ENCODE measurements at regions not wholly inside any gene's neighbourhood (a gene's known extent, or its start where the extent isn't known, plus 50 kb on each side); places are given as distances from the start of the nearest gene placed in this dataset.

DNA sequence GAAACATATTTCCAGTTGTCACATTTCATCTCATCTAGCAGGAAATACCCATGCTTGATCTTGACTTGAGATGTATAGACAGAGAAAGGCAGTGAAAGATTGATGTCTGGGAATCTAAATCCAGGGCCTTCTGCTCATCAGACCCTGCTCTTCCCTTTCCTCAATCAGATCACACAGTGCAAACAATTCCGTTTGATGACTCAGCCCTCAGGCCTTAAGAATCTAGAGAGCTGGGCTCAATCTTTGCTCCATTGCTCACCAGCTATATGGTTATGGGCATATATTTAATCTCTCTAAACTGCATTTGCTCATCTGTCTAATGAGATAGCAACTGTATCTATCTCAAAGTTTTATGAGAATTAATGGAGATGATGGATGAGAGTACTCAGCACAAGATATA is 201.8 kb upstream of the CCDC196 start:
- Mint-ChIP-seq H3K4me3 (no peak overlapping the region), H3K36me3 (ENCODE audit: low read depth) (no peaks in the 10 kb centered on the region), H3K27ac (no peak overlapping the region), H3K4me1 (ENCODE audit: low read depth) (no peaks in the 10 kb centered on the region), H3K9me3 (peaks cover 52% of the 10 kb centered on the region), H3K27me3 (ENCODE audit: insufficient read depth) (no peaks in the 10 kb centered on the region; the same call in 1 of the 2 replicates)
- DNase-seq: no peak
- TF ChIP-seq, protein P1, sequence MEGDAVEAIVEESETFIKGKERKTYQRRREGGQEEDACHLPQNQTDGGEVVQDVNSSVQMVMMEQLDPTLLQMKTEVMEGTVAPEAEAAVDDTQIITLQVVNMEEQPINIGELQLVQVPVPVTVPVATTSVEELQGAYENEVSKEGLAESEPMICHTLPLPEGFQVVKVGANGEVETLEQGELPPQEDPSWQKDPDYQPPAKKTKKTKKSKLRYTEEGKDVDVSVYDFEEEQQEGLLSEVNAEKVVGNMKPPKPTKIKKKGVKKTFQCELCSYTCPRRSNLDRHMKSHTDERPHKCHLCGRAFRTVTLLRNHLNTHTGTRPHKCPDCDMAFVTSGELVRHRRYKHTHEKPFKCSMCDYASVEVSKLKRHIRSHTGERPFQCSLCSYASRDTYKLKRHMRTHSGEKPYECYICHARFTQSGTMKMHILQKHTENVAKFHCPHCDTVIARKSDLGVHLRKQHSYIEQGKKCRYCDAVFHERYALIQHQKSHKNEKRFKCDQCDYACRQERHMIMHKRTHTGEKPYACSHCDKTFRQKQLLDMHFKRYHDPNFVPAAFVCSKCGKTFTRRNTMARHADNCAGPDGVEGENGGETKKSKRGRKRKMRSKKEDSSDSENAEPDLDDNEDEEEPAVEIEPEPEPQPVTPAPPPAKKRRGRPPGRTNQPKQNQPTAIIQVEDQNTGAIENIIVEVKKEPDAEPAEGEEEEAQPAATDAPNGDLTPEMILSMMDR (IDR thresholded peaks at IDR 0.05): no peak

DNA sequence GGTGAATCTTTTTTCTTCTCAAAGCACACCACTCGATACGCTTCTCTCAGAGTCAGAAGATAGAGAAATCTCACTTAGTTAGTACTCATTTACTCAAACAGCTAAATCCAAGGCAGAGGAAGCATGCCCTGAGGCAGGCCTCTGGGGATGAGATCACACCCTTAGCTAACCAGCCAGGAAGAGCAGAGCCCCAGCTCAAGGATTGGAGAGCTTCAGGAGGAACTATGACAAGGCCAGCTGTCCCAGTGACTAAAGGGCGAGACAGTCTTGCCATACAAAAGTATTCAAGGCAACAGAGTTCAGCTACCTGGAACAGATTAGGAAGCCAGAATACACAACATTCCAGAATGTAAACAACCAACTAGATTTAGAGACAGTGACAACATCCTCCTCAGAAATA is 197.7 kb upstream of the CCDC196 start:
- H3K27ac Mint-ChIP-seq: no peak overlapping the region
- DNase-seq: no peak
- H3K27me3 Mint-ChIP-seq (ENCODE audit: insufficient read depth): no peaks in the 10 kb centered on the region
- no peaks in the 10 kb centered on the region for H3K36me3 Mint-ChIP-seq (ENCODE audit: low read depth)
- no peaks in the 10 kb centered on the region for H3K4me1 Mint-ChIP-seq (ENCODE audit: low read depth)
- TF ChIP-seq, protein P1 (IDR thresholded peaks at IDR 0.05): no peak
- no peak overlapping the region for H3K4me3 Mint-ChIP-seq
- peaks cover 39% of the 10 kb centered on the region for H3K9me3 Mint-ChIP-seq

DNA sequence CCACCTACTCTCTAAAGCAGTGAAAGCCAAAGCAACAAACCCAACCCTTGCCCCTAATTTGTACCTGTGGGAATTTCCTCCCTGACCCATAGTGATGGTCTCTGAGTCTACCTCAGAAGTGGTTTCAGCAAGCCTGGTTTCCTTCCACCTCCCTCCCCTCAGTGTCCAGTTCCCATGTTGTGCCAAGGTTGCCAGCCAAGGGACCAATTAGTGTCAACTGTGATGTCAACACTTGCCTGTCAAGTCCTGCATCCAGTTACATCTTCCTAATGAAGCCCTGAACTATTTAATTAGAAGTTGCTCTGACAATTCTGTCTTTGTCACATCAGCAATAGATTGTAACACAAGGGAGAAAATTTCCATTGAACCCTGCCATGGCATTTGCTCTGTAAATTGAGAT is 194.4 kb upstream of the CCDC196 start:
- Mint-ChIP-seq H3K9me3 (peaks cover 56% of the 10 kb centered on the region), H3K27me3 (ENCODE audit: insufficient read depth) (no peaks in the 10 kb centered on the region)
- TF ChIP-seq, protein P1 (IDR thresholded peaks at IDR 0.05): no peak

DNA sequence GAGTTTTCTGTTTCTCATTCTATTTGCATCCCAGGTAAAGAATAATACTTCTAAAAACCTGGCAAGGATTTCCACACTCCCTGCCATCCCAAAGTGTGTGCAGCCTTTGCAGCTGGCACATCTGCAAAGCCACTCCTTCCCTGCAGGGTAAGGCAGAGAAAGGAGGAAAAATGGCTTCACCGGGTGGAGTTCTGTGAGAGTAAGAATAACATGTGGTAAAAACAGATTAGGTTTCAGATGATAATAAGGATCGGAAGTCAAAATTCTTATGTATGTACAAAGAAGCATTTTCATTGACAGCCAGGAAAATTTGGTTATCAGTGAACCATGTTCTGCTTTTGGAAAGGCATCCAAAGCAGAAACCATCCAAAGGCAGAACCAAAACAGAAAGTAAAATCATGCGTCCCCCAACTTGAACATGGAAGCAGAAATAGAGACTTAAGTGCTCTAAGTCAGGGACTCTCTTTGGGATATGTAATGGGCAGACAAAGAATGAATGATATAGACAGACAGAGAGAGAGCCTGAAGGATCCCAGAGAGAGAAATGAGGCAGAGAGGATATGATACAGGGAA is 192.6 kb upstream of the CCDC196 start:
- peaks cover 55% of the 10 kb centered on the region for H3K9me3 Mint-ChIP-seq
- no peak overlapping the region for H3K27ac Mint-ChIP-seq
- TF ChIP-seq, protein P1 (IDR thresholded peaks at IDR 0.05): no peak
- no peaks in the 10 kb centered on the region for H3K27me3 Mint-ChIP-seq (ENCODE audit: insufficient read depth)
- no peaks in the 10 kb centered on the region for H3K4me1 Mint-ChIP-seq (ENCODE audit: low read depth)
- H3K4me3 Mint-ChIP-seq: no peak overlapping the region
- DNase-seq: no peak
- no peaks in the 10 kb centered on the region for H3K36me3 Mint-ChIP-seq (ENCODE audit: low read depth)

More for the DNA sequence above, 194.4 kb upstream of the CCDC196 start:
- no peak for DNase-seq
- Mint-ChIP-seq H3K4me1 (ENCODE audit: low read depth) (no peaks in the 10 kb centered on the region), H3K36me3 (ENCODE audit: low read depth) (no peaks in the 10 kb centered on the region), H3K4me3 (no peak overlapping the region), H3K27ac (no peak overlapping the region)

DNA sequence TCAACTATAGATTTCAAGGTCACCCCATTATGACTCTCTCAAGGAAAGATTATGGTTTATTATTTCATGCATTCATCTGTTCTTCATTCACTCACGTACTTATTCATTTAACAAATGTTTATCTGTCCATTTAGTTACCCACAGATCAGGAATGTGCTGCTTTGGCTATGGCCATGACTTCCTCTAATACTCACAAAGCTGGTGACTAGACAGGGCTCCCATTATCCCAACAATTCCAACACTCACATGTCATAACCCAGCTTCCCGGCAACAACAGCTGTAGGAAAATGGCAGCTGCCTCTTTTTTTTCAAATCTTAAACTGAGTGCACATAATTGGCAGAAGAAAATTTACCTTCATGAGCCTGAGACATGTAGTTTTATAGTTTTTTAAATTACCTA is 190.8 kb upstream of the CCDC196 start:
- DNase-seq: no peak
- H3K27me3 Mint-ChIP-seq (ENCODE audit: insufficient read depth): no peaks in the 10 kb centered on the region
- H3K27ac Mint-ChIP-seq: no peak overlapping the region
- H3K36me3 Mint-ChIP-seq (ENCODE audit: low read depth): no peaks in the 10 kb centered on the region
- no peaks in the 10 kb centered on the region for H3K4me1 Mint-ChIP-seq (ENCODE audit: low read depth)
- TF ChIP-seq, protein P1 (IDR thresholded peaks at IDR 0.05): no peak
- no peak overlapping the region for H3K4me3 Mint-ChIP-seq
- peaks cover 49% of the 10 kb centered on the region for H3K9me3 Mint-ChIP-seq

DNA sequence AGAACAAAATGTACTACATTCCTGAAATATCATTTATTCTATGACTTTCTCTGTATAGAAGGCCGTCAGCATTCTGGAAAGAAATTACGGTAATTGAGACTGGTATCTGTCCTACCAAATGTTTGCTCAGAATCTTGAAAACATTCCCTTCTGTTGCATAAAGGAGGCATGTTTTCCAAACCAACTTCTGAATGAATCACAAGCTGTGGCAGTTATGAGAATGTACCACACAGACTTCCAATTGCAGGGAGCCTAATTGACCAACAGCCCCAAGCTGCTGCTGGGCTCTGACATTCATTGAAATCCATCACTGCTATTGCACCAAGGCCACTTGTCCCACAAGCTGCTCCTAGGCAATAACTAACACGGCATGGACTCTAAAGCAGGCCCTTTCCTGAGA is 185.3 kb upstream of the CCDC196 start:
- H3K4me3 Mint-ChIP-seq: no peak overlapping the region
- no peak for DNase-seq
- TF ChIP-seq, protein P1 (IDR thresholded peaks at IDR 0.05): no peak
- H3K27ac Mint-ChIP-seq: no peak overlapping the region
- H3K4me1 Mint-ChIP-seq (ENCODE audit: low read depth): no peaks in the 10 kb centered on the region
- peaks cover 3% of the 10 kb centered on the region; the same call in 1 of the 2 replicates for H3K27me3 Mint-ChIP-seq (ENCODE audit: insufficient read depth)
- peaks cover 37% of the 10 kb centered on the region for H3K9me3 Mint-ChIP-seq
- no peaks in the 10 kb centered on the region for H3K36me3 Mint-ChIP-seq (ENCODE audit: low read depth)
